ENCODE measurements at regions not wholly inside any gene's neighbourhood (a gene's known extent, or its start where the extent isn't known, plus 50 kb on each side); places are given as distances from the start of the nearest gene placed in this dataset.

DNA sequence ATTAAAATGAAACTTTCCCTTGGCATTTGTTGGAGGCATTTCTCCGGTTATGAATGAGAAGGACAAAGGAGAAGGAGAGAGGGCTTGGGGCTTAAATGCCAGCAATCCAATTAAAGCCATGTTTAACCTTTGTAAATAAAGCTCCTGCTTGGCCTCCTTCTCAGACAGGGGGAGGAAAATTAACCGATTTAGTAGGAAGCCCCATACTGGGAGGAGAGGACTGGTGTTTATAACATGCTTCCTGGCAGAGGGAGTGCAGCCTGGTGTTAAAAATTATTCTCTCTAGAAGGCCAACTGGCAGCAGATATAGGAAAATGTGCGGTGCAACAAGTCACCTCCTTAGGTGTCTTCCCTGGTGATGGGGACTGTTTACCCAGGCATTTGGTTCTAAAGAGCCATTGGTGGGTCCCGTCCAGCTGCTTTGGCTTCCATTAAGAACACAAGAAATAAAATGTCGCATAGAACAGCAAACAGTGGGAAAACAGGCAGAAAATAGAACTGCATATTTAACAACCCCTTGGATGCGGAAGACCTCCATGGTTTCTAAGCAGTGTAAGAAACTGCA lies 846.5 kb downstream of the TYW1 start:
- no peaks in the 10 kb centered on the region for H3K4me1 ChIP-seq
- no peaks in the 10 kb centered on the region for H3K27me3 ChIP-seq
- no peaks in the 10 kb centered on the region for H3K36me3 ChIP-seq
- H3K9me3 ChIP-seq = peaks cover 0 to 7% (median 5%) of the 10 kb centered on the region in 3 donors
- no peak for DNase-seq
- TF ChIP-seq, protein P1, sequence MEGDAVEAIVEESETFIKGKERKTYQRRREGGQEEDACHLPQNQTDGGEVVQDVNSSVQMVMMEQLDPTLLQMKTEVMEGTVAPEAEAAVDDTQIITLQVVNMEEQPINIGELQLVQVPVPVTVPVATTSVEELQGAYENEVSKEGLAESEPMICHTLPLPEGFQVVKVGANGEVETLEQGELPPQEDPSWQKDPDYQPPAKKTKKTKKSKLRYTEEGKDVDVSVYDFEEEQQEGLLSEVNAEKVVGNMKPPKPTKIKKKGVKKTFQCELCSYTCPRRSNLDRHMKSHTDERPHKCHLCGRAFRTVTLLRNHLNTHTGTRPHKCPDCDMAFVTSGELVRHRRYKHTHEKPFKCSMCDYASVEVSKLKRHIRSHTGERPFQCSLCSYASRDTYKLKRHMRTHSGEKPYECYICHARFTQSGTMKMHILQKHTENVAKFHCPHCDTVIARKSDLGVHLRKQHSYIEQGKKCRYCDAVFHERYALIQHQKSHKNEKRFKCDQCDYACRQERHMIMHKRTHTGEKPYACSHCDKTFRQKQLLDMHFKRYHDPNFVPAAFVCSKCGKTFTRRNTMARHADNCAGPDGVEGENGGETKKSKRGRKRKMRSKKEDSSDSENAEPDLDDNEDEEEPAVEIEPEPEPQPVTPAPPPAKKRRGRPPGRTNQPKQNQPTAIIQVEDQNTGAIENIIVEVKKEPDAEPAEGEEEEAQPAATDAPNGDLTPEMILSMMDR (IDR thresholded peaks at IDR 0.05) = no peak
- no peak overlapping the region for H3K4me3 ChIP-seq
- intact Hi-C loops (cut with DNase I; ENCODE audit: low total_unique reads) = no loop called here
- no peak overlapping the region for H3K27ac ChIP-seq

DNA sequence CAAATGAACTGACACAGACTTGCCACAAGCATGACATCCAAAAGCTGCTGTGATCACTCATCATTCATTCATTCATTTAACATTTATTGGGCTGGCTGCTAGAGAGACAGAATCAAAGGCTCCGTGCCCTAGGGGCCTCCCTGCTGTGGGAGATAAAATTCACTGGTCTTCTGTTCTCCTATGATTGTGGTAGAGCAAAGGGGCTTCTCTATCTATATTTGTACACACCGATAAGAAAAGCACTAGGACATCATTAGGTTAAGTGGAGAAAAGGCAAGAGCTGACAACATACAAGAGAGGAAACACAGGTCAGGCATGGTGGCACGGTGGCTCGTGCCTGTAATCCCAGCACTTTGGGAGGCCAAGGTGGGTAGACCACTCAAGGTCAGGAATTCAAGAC lies 847.0 kb downstream of the TYW1 start:
- Histone ChIP-seq H3K4me3 (no peak overlapping the region), H3K9me3 (peaks cover 0 to 7% (median 5%) of the 10 kb centered on the region in 3 donors), H3K4me1 (no peaks in the 10 kb centered on the region), H3K27ac (no peak overlapping the region), H3K36me3 (no peaks in the 10 kb centered on the region), H3K27me3 (peaks cover 0 to 2% of the 10 kb centered on the region in 2 donors)
- intact Hi-C loops (cut with DNase I; ENCODE audit: low total_unique reads) = no loop called here
- TF ChIP-seq, protein P1 (IDR thresholded peaks at IDR 0.05) = no peak
- no peak for DNase-seq

DNA sequence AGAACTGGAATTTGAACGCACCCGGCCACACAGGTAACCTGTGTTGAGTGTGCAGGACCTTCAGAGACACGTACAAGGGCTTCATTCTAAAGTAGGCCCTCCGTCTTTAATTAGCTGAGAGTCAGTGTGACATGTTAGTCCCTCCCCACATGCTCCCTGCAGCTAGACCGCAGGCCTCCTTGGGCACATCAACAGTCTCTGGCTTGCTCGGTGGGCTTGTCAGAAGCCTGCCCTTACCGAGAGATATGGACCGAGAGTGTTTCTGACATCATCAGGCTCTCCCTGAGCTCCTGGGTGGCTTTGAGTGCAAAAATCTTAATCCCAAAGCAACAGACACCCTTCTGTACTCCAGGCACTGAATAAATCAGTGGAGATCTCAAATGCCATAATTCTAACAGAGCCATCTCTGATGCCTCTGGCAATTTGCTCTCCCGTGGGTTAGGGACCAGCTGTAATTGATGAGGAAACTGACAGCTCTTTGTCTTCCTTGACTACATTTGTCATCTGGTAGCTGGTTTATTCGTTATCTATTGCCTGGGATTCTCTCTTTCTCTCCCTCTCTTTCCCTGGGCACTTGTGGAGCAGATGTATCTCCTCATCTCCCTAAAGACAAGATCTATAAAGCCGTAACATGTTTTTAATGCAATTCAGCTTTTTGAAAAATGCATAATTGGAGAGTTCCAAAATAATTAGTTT lies 850.6 kb downstream of the TYW1 start:
- Histone ChIP-seq H3K36me3 (no peaks in the 10 kb centered on the region), H3K4me3 (no peak overlapping the region), H3K4me1 (no peaks in the 10 kb centered on the region), H3K27me3 (peaks cover 0 to 2% of the 10 kb centered on the region in 2 donors), H3K27ac (no peak overlapping the region), H3K9me3 (no peaks in the 10 kb centered on the region)
- intact Hi-C loops (cut with DNase I; ENCODE audit: low total_unique reads) = no loop called here
- TF ChIP-seq, protein P1 (IDR thresholded peaks at IDR 0.05) = no peak
- no peak for DNase-seq

DNA sequence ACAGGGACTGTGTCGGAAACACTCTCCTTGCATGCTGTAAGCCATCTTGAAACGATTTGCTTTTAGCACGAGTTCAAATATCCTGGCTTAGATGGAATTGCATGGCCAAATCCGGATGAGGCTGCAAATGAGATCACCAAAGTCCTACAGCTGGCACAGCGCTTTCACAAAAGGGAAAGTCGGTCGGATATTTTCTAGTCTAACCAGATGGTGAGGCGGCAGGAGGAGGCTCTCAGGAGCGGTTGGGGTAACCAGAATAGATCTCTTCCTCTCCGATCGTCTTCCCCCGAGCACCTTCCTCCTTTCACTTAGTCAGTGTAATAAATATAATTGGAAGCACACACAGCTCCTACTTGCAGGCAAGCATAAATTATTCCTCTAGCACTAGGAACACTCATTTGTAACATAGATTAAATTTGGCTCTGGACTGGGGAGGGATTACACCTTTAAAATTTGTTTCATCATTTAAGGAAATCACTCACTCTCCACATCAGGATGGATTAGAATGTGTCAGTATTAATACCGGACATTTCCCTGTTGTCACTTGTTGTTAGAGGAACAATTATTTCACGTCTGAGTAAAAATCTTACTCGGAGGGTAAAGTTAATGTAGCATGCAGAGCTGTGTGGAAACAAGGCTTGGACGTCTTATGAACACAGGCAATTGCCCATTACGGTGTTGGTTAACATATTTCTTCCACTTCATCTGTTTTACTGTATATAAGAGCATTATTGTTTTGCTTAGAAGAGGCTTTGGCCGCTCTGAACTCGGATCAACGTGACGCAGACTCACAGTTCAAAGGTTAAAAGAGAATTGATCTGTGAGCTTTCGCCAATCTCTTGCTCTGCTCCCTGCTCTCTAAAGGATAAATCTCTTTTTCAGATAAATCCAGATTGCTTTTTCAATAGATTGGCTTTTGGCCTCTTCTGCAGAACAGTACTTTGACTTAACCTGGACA lies 857.9 kb downstream of the TYW1 start:
- H3K27ac ChIP-seq = no peak overlapping the region
- no peaks in the 10 kb centered on the region for H3K4me1 ChIP-seq
- TF ChIP-seq, protein P1 (IDR thresholded peaks at IDR 0.05) = no peak
- H3K27me3 ChIP-seq = no peaks in the 10 kb centered on the region
- intact Hi-C loops (cut with DNase I; ENCODE audit: low total_unique reads) = no loop called here
- no peaks in the 10 kb centered on the region for H3K36me3 ChIP-seq
- no peak overlapping the region for H3K4me3 ChIP-seq
- no peak for DNase-seq
- H3K9me3 ChIP-seq = no peaks in the 10 kb centered on the region

DNA sequence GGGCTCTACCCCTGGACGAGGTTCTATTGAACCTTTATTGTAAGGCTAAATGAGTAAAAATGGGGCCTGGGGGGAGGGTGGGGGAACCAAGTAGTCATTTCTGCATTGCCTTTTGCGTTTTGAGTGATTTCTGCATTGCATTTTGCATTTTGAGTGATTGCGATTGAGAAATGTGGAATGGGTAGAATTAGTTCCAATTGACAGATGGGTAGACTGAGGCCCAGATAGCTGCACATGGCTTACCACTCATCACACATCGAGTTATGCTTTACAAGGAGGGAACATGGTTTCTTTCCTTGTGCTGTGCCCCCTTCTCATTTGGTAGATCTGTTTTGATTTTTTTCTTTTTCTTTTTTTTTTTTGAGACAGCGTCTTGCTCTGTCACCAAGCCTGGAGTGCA lies 858.7 kb downstream of the TYW1 start:
- intact Hi-C loops (cut with DNase I; ENCODE audit: low total_unique reads) = no loop called here
- Histone ChIP-seq H3K4me3 (no peak overlapping the region), H3K27me3 (no peaks in the 10 kb centered on the region), H3K4me1 (no peaks in the 10 kb centered on the region), H3K9me3 (no peaks in the 10 kb centered on the region), H3K36me3 (no peaks in the 10 kb centered on the region), H3K27ac (no peak overlapping the region)
- DNase-seq = no peak
- TF ChIP-seq, protein P1 (IDR thresholded peaks at IDR 0.05) = no peak
